Breast epithelium (tissue), 3 donors: ENCODE measurements at regions not wholly inside any gene's neighbourhood (a gene's known extent, or its start where the extent isn't known, plus 50 kb on each side); places are given as distances from the start of the nearest gene placed in this dataset.

Experiments
- CTCF ChIP-seq, 3 donors: fragments of 450-650 bp; IDR thresholded peaks; one replicate each; pipeline ENCODE4 v1.5.1; 2016 to 2017; ENCODE audit warnings: antibody characterized with exemption in 3 of 3, mild to moderate bottlenecking in 3 of 3, moderate library complexity in 3 of 3
- POLR2AphosphoS5 ChIP-seq, 3 donors: sonication (generic); formaldehyde crosslinking; IDR thresholded peaks; one replicate each; pipeline ENCODE4 v1.6.1; 2017; ENCODE audit warnings: antibody characterized with exemption in 3 of 3

- no peak for TF ChIP-seq CTCF (IDR thresholded peaks at IDR 0.05)
- TF ChIP-seq POLR2AphosphoS5 (IDR thresholded peaks at IDR 0.05), result no peak
These were observed 331.0 kb upstream of the MGMT start for GRCh38 chr10:129136074-129136473.
